HCT116 (cell line): ENCODE measurements at regions not wholly inside any gene's neighbourhood (a gene's known extent, or its start where the extent isn't known, plus 50 kb on each side); places are given as distances from the start of the nearest gene placed in this dataset.

Experiments used
- ATAC-seq: fragments of 200-7000 bp; cut with Tn5 transposase; 2 replicates; pipeline ENCODE4 v1.9.1; 2020; ENCODE audit warnings: mild to moderate bottlenecking, moderate library complexity
- BruUV-seq: library from RNA; stranded (reverse); fragments of 400-500 nt; replicated peaks from 2 replicates; lab custom pipeline; 2021; lab: Mats Ljungman, UMichigan
- CTCF ChIA-PET: fragments of 300-600 bp; sonication (Branson Sonifier 250); formaldehyde crosslinking; loops from one replicate; lab custom pipeline; 2021; ENCODE audit warnings: antibody characterized with exemption; lab: Charles Lee
- POLR2A ChIA-PET: fragments of 300-600, 350-600 bp; sonication (Branson Sonifier 250); formaldehyde crosslinking; loops from one replicate; lab custom pipeline; 2021; ENCODE audit warnings: antibody characterized with exemption; lab: Charles Lee
- RAD21 ChIA-PET, 2 experiments: fragments of 300-600 bp; sonication (Branson Sonifier 250); formaldehyde crosslinking; loops; one replicate each; lab custom pipeline; 2023; ENCODE audit warnings: low total read pairs in 2 of 2; ENCODE audit not compliant: uncharacterized antibody in 2 of 2, unreplicated experiment in 2 of 2, low non-redundant PET in 1 of 2; lab: Charles Lee
- DNase-seq: peaks from one replicate; pipeline ENCODE4 v3.0.0-alpha.2; 2010; ENCODE audit warnings: low read depth, low spot score
- H2AFZ ChIP-seq: fragments of 200-600 bp; shearing (Covaris generic), sonication (generic); 2 replicates; pipeline ENCODE4 v1.6.1; 2017; ENCODE audit warnings: low read depth, mixed run types, mixed read lengths, antibody characterized with exemption, low read length; ENCODE audit not compliant: poor library complexity, severe bottlenecking
- H3K27ac ChIP-seq: 2 replicates; pipeline ENCODE4 v1.5.1; 2012; ENCODE audit warnings: low read depth, low read length
- H3K27me3 ChIP-seq: fragments of 200-600 bp; sonication (generic); 2 replicates; pipeline ENCODE4 v1.6.1; 2016; ENCODE audit warnings: mixed run types, low read length, mixed read lengths; ENCODE audit not compliant: insufficient read depth
- H3K36me3 ChIP-seq, 2 experiments: fragments of 200-500 bp in 1 of 2; fragments of 200-600 bp in 1 of 2; sonication (Bioruptor generic) in 1 of 2; sonication (generic) in 1 of 2; 2 replicates each; pipeline versions ENCODE4 v1.5.1 to v1.6.1; 2014 to 2016; ENCODE audit warnings: low read length in 2 of 2, inconsistent platforms in 1 of 2, mixed read lengths in 1 of 2, mixed run types in 1 of 2; ENCODE audit not compliant: insufficient read depth in 2 of 2, control insufficient read depth in 1 of 2
- H3K4me1 ChIP-seq, 2 experiments: fragments of 200-600 bp in 1 of 2; sonication (generic) in 1 of 2; 2 replicates each; pipeline versions ENCODE4 v1.5.1 to v1.6.1; 2012 to 2017; ENCODE audit warnings: low read length in 2 of 2, inconsistent platforms in 1 of 2, mild to moderate bottlenecking in 1 of 2, mixed read lengths in 1 of 2, mixed run types in 1 of 2, moderate library complexity in 1 of 2; ENCODE audit not compliant: insufficient read depth in 2 of 2, control insufficient read depth in 1 of 2
- H3K4me2 ChIP-seq: fragments of 200-600 bp; sonication (generic); 2 replicates; pipeline ENCODE4 v1.6.1; 2017; ENCODE audit warnings: mixed run types, low read length, mixed read lengths
- H3K4me3 ChIP-seq, 2 experiments: fragments of 200-600 bp in 1 of 2; sonication (generic) in 1 of 2; replicated peaks in 1 of 2; 2 replicates each; pipeline ENCODE4 v1.5.1; 2011 to 2016; ENCODE audit warnings: low read length in 2 of 2, control low read depth in 1 of 2, low read depth in 1 of 2, mild to moderate bottlenecking in 1 of 2, mixed read lengths in 1 of 2, mixed run types in 1 of 2
- H3K79me2 ChIP-seq: fragments of 200-600 bp; sonication (generic); 2 replicates; pipeline ENCODE4 v1.6.1; 2017; ENCODE audit warnings: mild to moderate bottlenecking, mixed run types, low read length, moderate library complexity, mixed read lengths; ENCODE audit not compliant: insufficient read depth
- H3K9ac ChIP-seq: fragments of 200-600 bp; sonication (generic); 2 replicates; pipeline ENCODE4 v1.6.1; 2016; ENCODE audit warnings: low read length, mixed read lengths
- H3K9me2 ChIP-seq: fragments of 200-600 bp; sonication (generic), shearing (Covaris generic); 2 replicates; pipeline ENCODE4 v1.6.1; 2017; ENCODE audit warnings: mixed run types, mild to moderate bottlenecking, moderate library complexity; ENCODE audit not compliant: insufficient read depth
- H3K9me3 ChIP-seq, 2 experiments: fragments of 200-500 bp in 1 of 2; fragments of 200-600 bp in 1 of 2; sonication (Bioruptor generic) in 1 of 2; sonication (generic) in 1 of 2; 2 replicates each; pipeline ENCODE4 v1.6.1; 2014 to 2017; ENCODE audit warnings: low read length in 2 of 2, mixed read lengths in 2 of 2, inconsistent platforms in 1 of 2, low read depth in 1 of 2, mild to moderate bottlenecking in 1 of 2, mixed run types in 1 of 2, moderate library complexity in 1 of 2; ENCODE audit not compliant: control insufficient read depth in 1 of 2, insufficient read depth in 1 of 2
- H4K20me1 ChIP-seq: fragments of 200-600 bp; sonication (generic), shearing (Covaris generic); 2 replicates; pipeline ENCODE4 v1.6.1; 2017; ENCODE audit warnings: mixed run types, mild to moderate bottlenecking, moderate library complexity; ENCODE audit not compliant: insufficient read depth
- CEBPB ChIP-seq: IDR thresholded peaks from 2 replicates; pipeline ENCODE4 v1.6.1; 2012; ENCODE audit warnings: low read depth
- ELF1 ChIP-seq: IDR thresholded peaks from 2 replicates; pipeline ENCODE4 v1.6.1; 2012; ENCODE audit warnings: low read depth, borderline replicate concordance
- EZH2 ChIP-seq: fragments of 200-600 bp; sonication (generic); IDR thresholded peaks from 2 replicates; pipeline ENCODE4 v1.6.1; 2017; ENCODE audit warnings: antibody characterized with exemption, mixed run types
- EZH2phosphoT487 ChIP-seq: fragments of 200-600 bp; IDR thresholded peaks from 2 replicates; pipeline ENCODE4 v1.6.1; 2018; ENCODE audit warnings: antibody characterized with exemption, borderline replicate concordance
- JUND ChIP-seq: IDR thresholded peaks from 2 replicates; pipeline ENCODE4 v1.6.1; 2012
- POLR2AphosphoS5 ChIP-seq: IDR thresholded peaks from 2 replicates; pipeline ENCODE4 v1.6.1; 2011; ENCODE audit warnings: mild to moderate bottlenecking, low read depth, low read length, moderate library complexity
- RAD21 ChIP-seq: IDR thresholded peaks from 2 replicates; pipeline ENCODE4 v1.6.1; 2012; ENCODE audit warnings: low read depth, mild to moderate bottlenecking
- REST ChIP-seq: IDR thresholded peaks from 2 replicates; pipeline ENCODE4 v1.6.1; 2012; ENCODE audit warnings: low read depth
- SP1 ChIP-seq: IDR thresholded peaks from 2 replicates; pipeline ENCODE4 v1.6.1; 2012; ENCODE audit warnings: low read depth
- SRF ChIP-seq: IDR thresholded peaks from 2 replicates; pipeline ENCODE4 v1.6.1; 2012; ENCODE audit warnings: low read depth
- TCF7L2 ChIP-seq: IDR thresholded peaks from 2 replicates; pipeline ENCODE4 v1.7.0; 2011; ENCODE audit warnings: borderline replicate concordance, inconsistent platforms; ENCODE audit not compliant: insufficient read depth, insufficient read length; ENCODE audit errors: extremely low read depth
- YY1 ChIP-seq: IDR thresholded peaks from 2 replicates; pipeline ENCODE4 v1.6.1; 2011; ENCODE audit warnings: low read length, low read depth, moderate library complexity, mild to moderate bottlenecking; ENCODE audit not compliant: insufficient replicate concordance; ENCODE audit errors: extremely low read depth
- ZFX ChIP-seq: fragments of 450-650 bp; IDR thresholded peaks from 2 replicates; pipeline ENCODE4 v1.6.1; 2017
- ZNF274 ChIP-seq: fragments of 200-500 bp; sonication (Bioruptor generic); IDR thresholded peaks from 2 replicates; pipeline ENCODE4 v1.6.1; 2014; ENCODE audit warnings: mild to moderate bottlenecking, low read depth, low read length, inconsistent platforms
- intact Hi-C: fragments of 100-400 bp; cut with micrococcal nuclease; formaldehyde crosslinking; loops from 2 replicates; pipeline ENCODE4 v1.10.0; 2022
- TF ChIP-seq, protein P1 (sequence below): IDR thresholded peaks from 2 replicates; pipeline ENCODE4 v1.6.1; 2012
- TF ChIP-seq, protein P2 (sequence below), 3 experiments: fragments of 200-600 bp in 1 of 3; sonication (generic) in 1 of 3; IDR thresholded peaks in 2 of 3; conservative IDR thresholded peaks in 1 of 3; 2 replicates each; pipeline ENCODE4 v1.5.1; 2012 to 2017; ENCODE audit warnings: low read depth in 2 of 3, low read length in 2 of 3, antibody characterized with exemption in 1 of 3, borderline replicate concordance in 1 of 3, control low read depth in 1 of 3, mild to moderate bottlenecking in 1 of 3, mixed read lengths in 1 of 3, mixed run types in 1 of 3, moderate library complexity in 1 of 3; ENCODE audit not compliant: insufficient read depth in 1 of 3

DNA sequence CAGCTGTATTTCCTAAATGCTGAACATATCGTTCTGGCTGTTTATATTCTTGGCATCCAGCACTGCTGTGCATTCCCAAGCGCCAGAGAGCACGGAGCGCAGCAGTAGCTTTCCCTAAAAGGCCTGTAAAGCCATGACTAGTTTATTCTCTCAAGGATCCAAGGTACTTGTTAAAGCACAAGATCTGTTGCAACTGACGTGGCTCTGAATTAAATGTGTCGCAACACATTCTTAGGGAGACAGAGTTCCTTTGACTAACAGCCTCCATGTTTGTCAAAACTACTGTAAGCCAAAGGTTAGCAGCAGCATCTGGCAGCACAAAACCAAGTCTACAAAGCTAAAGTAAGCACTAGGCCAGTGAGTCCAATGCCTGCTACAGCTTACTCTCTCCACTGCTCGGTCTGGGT is 188.6 kb upstream of the FN1 start:
- BruUV-seq: no TSS peak
- H3K4me1 ChIP-seq: peaks cover 12% of the 10 kb centered on the region in 2 experiments
- ATAC-seq (no peak), DNase-seq (no peak)
- H3K27me3 ChIP-seq: no peaks in the 10 kb centered on the region
- H3K9me3 ChIP-seq: no peaks in the 10 kb centered on the region
- no peaks in the 10 kb centered on the region for H3K79me2 ChIP-seq
- no peak overlapping the region for H3K27ac ChIP-seq
- H2AFZ ChIP-seq: no peak overlapping the region
- POLR2A ChIA-PET: no interaction called here
- no peak overlapping the region for H3K9ac ChIP-seq
- TF ChIP-seq, protein P1, sequence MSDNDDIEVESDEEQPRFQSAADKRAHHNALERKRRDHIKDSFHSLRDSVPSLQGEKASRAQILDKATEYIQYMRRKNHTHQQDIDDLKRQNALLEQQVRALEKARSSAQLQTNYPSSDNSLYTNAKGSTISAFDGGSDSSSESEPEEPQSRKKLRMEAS: no peak
- no peak for TF ChIP-seq SP1
- no peak overlapping the region for H3K4me2 ChIP-seq
- H3K4me3 ChIP-seq: no peak overlapping the region
- H3K9me2 ChIP-seq: no peaks in the 10 kb centered on the region
- H4K20me1 ChIP-seq: no peaks in the 10 kb centered on the region
- RAD21 ChIA-PET: interaction anchor here in 1 of 2 experiments (0.6 kb wide), 1 partner anchor 1840 kb away, joined by 4 read pairs; no protein-coding TSS in a partner anchor
- no peaks in the 10 kb centered on the region for H3K36me3 ChIP-seq
- CTCF ChIA-PET: no interaction called here
- intact Hi-C loops: no loop called here

DNA sequence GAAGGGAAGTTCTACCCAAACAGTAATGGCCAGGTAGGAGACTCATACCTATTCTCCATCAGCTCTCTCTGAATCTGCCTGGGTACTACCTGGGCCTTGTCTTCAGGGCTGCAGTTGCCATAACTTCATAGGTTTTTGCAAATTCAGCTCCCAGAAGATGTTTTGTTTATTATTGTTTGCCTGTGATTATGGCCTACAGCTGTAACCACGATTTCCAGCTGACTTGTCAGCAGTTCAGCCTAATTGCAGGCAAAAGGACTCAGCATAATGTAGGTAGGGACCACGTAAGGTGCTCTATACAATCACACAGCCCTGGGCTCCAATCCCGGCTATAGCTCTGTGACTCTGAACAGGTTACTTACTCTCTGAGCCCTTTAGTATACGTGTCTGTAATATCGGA is 187.0 kb upstream of the FN1 start:
- no peak overlapping the region for H3K4me3 ChIP-seq
- H3K9ac ChIP-seq: no peak overlapping the region
- ChIA-PET RAD21 (no interaction called here), POLR2A (no interaction called here), CTCF (no interaction called here)
- H3K27ac ChIP-seq: no peak overlapping the region
- peaks cover 21 to 24% of the 10 kb centered on the region in 2 experiments for H3K4me1 ChIP-seq
- no peaks in the 10 kb centered on the region for H3K9me2 ChIP-seq
- H3K79me2 ChIP-seq: no peaks in the 10 kb centered on the region
- no peak for TF ChIP-seq REST
- no peak for TF ChIP-seq POLR2AphosphoS5
- TF ChIP-seq ZNF274: no peak
- no peak for TF ChIP-seq SRF
- TF ChIP-seq ZFX: no peak
- TF ChIP-seq RAD21: no peak
- TF ChIP-seq EZH2phosphoT487: no peak
- TF ChIP-seq EZH2: no peak
- TF ChIP-seq, protein P2, sequence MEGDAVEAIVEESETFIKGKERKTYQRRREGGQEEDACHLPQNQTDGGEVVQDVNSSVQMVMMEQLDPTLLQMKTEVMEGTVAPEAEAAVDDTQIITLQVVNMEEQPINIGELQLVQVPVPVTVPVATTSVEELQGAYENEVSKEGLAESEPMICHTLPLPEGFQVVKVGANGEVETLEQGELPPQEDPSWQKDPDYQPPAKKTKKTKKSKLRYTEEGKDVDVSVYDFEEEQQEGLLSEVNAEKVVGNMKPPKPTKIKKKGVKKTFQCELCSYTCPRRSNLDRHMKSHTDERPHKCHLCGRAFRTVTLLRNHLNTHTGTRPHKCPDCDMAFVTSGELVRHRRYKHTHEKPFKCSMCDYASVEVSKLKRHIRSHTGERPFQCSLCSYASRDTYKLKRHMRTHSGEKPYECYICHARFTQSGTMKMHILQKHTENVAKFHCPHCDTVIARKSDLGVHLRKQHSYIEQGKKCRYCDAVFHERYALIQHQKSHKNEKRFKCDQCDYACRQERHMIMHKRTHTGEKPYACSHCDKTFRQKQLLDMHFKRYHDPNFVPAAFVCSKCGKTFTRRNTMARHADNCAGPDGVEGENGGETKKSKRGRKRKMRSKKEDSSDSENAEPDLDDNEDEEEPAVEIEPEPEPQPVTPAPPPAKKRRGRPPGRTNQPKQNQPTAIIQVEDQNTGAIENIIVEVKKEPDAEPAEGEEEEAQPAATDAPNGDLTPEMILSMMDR (IDR thresholded peaks at IDR 0.05 in 2 of 3, conservative IDR thresholded peaks at IDR 0.05 in 1 of 3; ENCODE audit: borderline replicate concordance in 1 of 3, insufficient read depth in 1 of 3, low read depth in 2 of 3, low read length in 2 of 3): no peak
- TF ChIP-seq YY1: no peak
- no peak for TF ChIP-seq TCF7L2
- TF ChIP-seq CEBPB: no peak
- no peak for TF ChIP-seq JUND
- TF ChIP-seq, protein P1: no peak
- no peak for TF ChIP-seq ELF1
- BruUV-seq: no TSS peak
- H3K4me2 ChIP-seq: no peak overlapping the region
- no peak overlapping the region for H2AFZ ChIP-seq
- no peaks in the 10 kb centered on the region for H3K9me3 ChIP-seq
- H3K36me3 ChIP-seq: no peaks in the 10 kb centered on the region
- intact Hi-C loops: no loop called here
- DNase-seq: no peak
- no peak for ATAC-seq
- H4K20me1 ChIP-seq: no peaks in the 10 kb centered on the region
- no peaks in the 10 kb centered on the region for H3K27me3 ChIP-seq
